OCI-LY3 (cell line): ENCODE measurements at regions not wholly inside any gene's neighbourhood (a gene's known extent, or its start where the extent isn't known, plus 50 kb on each side); places are given as distances from the start of the nearest gene placed in this dataset.

Experiments used
- H2AFZ ChIP-seq: fragments of 200-600, 300-600 bp; shearing (Covaris generic); 2 replicates; pipeline ENCODE4 v1.6.0; 2014; ENCODE audit warnings: antibody characterized with exemption, low read depth, low read length
- H3K27ac ChIP-seq: fragments of 200-600, 300-600 bp; sonication (generic); 2 replicates; pipeline ENCODE4 v1.5.1; 2014; ENCODE audit warnings: mild to moderate bottlenecking, low read length, moderate library complexity, mixed read lengths
- H3K27me3 ChIP-seq: fragments of 200-600, 300-600 bp; sonication (generic); 2 replicates; pipeline ENCODE4 v1.6.1; 2014; ENCODE audit warnings: low read depth, low read length, mixed read lengths
- H3K36me3 ChIP-seq: fragments of 200-600, 300-600 bp; sonication (generic); replicated peaks from 2 replicates; pipeline ENCODE3; 2014; ENCODE audit warnings: low read depth, low read length, mixed read lengths
- H3K4me1 ChIP-seq: fragments of 300-600, 200-600 bp; sonication (generic); 2 replicates; pipeline ENCODE4 v1.6.1; 2014; ENCODE audit warnings: low read length, mixed read lengths
- H3K4me2 ChIP-seq: fragments of 200-600, 300-600 bp; sonication (generic); 2 replicates; pipeline ENCODE4 v1.6.1; 2014; ENCODE audit warnings: low read length, mixed read lengths
- H3K4me3 ChIP-seq: fragments of 300-600, 200-600 bp; sonication (generic); 2 replicates; pipeline ENCODE4 v1.5.1; 2014; ENCODE audit warnings: antibody characterized with exemption, mild to moderate bottlenecking, low read length, moderate library complexity
- H3K79me2 ChIP-seq: fragments of 300-600, 200-600 bp; shearing (Covaris generic); 2 replicates; pipeline ENCODE4 v1.6.1; 2014; ENCODE audit warnings: mild to moderate bottlenecking, low read length, mixed read lengths
- H3K9ac ChIP-seq: fragments of 300-600, 200-600 bp; shearing (Covaris generic); 2 replicates; pipeline ENCODE4 v1.6.0; 2014; ENCODE audit warnings: mild to moderate bottlenecking, low read length, moderate library complexity
- H3K9me3 ChIP-seq: fragments of 200-600, 300-600 bp; shearing (Covaris generic); 2 replicates; pipeline ENCODE4 v1.6.1; 2014; ENCODE audit warnings: low read length, mixed read lengths; ENCODE audit not compliant: insufficient read depth
- H4K20me1 ChIP-seq: fragments of 200-600, 300-600 bp; sonication (generic); 2 replicates; pipeline ENCODE4 v1.6.1; 2016; ENCODE audit warnings: low read length, mixed read lengths; ENCODE audit not compliant: insufficient read depth
- CTCF ChIP-seq: fragments of 200-600, 300-600 bp; sonication (generic); IDR thresholded peaks from 2 replicates; pipeline ENCODE4 v1.5.1; 2014; ENCODE audit warnings: antibody characterized with exemption, low read length, low read depth
- EZH2phosphoT487 ChIP-seq: fragments of 200-600 bp; shearing (Covaris generic); IDR thresholded peaks from 2 replicates; pipeline ENCODE4 v1.6.1; 2018; ENCODE audit warnings: antibody characterized with exemption, mixed run types, low read depth

DNA sequence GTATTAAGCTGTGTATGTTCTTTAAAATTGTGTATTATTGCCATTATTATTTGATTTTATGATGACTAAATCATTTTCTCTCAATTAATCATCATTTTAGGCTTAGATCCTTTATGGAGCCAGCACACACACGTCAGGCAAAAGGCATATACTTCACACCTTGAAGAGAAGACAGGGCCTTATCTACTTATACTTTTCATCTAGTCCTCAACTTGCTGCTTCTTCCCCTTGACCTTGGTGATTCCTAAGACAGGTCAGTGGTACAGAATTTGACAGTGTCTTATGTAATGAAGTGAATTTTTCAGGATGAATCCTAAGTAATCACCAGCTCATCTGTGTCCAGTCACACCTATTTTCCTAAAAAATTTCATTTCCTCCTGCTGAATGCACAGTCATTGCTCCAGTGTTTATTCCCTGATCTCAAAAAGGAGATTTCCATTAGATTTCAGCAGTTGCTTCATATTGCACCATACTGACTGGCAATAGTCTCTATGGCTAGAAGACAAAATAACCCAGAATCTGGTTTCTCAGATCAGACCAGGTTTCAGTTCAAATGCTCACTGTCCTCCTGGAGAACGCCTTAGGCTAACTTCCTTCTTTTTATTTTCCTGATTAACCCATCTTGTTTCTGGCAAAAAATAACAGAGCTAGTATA, 235.7 kb downstream of the PTH2R start:
- H2AFZ ChIP-seq, result no peak overlapping the region
- H3K79me2 ChIP-seq, result no peaks in the 10 kb centered on the region
- H3K9ac ChIP-seq, result no peak overlapping the region
- H3K4me3 ChIP-seq, result no peak overlapping the region
- TF ChIP-seq CTCF (no peak), EZH2phosphoT487 (no peak)
- H3K27ac ChIP-seq, result no peak overlapping the region
- no peak overlapping the region for H3K4me2 ChIP-seq
- H3K36me3 ChIP-seq, result no peaks in the 10 kb centered on the region
- H3K4me1 ChIP-seq, result 0 out of 2 replicates have a peak, but pooled peaks cover 6% of the 10 kb centered on the region
- H3K27me3 ChIP-seq, result no peaks in the 10 kb centered on the region
- H3K9me3 ChIP-seq, result no peaks in the 10 kb centered on the region
- H4K20me1 ChIP-seq, result no peaks in the 10 kb centered on the region

DNA sequence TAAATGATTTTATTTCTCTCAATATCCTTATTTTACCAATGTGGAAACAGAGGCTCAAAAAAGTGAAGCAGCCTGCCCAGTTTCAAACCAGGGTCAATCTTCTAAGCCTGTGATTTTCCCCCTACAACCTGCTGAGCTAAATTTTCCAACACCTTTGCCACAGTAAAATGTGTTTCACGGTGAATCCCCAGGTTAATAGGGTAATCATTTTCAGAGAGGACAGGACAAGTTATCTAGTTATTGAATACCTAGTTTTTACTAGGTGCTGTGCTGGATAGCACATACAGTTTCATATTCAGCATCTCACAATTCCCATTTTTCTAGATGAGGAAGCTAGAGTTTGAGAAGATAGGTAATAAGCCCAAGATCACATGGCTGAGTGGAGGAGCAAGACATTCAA, 236.6 kb downstream of the PTH2R start:
- no peak overlapping the region for H3K4me3 ChIP-seq
- H2AFZ ChIP-seq, result no peak overlapping the region

DNA sequence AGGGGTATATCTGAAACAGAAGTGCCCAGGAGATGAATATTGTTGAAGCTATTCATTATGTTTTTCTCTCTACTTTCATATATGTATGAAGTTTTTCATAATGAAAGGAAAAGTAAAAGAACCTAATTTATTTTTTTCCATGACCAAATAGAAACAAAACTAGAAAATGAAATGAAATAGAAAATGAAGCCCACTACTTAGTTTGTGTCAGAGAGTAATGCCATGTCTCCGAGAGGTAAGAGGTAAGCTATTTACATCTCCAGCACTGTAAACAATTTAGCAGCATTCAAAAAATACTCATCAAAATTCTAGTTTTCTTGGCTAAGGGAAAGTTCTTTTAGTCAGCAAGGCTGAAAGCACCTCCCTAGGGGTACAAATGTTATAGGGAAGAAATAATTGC, 238.6 kb downstream of the PTH2R start:
- Histone ChIP-seq H3K4me1 (0 out of 2 replicates have a peak, but pooled peaks cover 3% of the 10 kb centered on the region), H2AFZ (no peak overlapping the region), H3K27ac (no peak overlapping the region), H3K9ac (no peak overlapping the region), H3K4me2 (no peak overlapping the region), H3K27me3 (no peaks in the 10 kb centered on the region), H3K36me3 (no peaks in the 10 kb centered on the region), H3K4me3 (no peak overlapping the region), H3K79me2 (no peaks in the 10 kb centered on the region), H3K9me3 (no peaks in the 10 kb centered on the region), H4K20me1 (no peaks in the 10 kb centered on the region)
- no peak for TF ChIP-seq CTCF
- no peak for TF ChIP-seq EZH2phosphoT487

More for the DNA sequence above, 236.6 kb downstream of the PTH2R start:
- H3K79me2 ChIP-seq, result no peaks in the 10 kb centered on the region
- TF ChIP-seq EZH2phosphoT487 (no peak), CTCF (no peak)
- H4K20me1 ChIP-seq, result no peaks in the 10 kb centered on the region
- no peaks in the 10 kb centered on the region for H3K9me3 ChIP-seq
- H3K27me3 ChIP-seq, result no peaks in the 10 kb centered on the region
- H3K4me1 ChIP-seq, result 0 out of 2 replicates have a peak, but pooled peaks cover 4% of the 10 kb centered on the region
- no peak overlapping the region for H3K27ac ChIP-seq
- H3K9ac ChIP-seq, result no peak overlapping the region
- H3K4me2 ChIP-seq, result no peak overlapping the region
- H3K36me3 ChIP-seq, result no peaks in the 10 kb centered on the region

- Histone ChIP-seq H3K4me2 (no peak overlapping the region), H3K27me3 (no peaks in the 10 kb centered on the region), H3K27ac (no peak overlapping the region), H4K20me1 (no peaks in the 10 kb centered on the region), H2AFZ (no peak overlapping the region), H3K9me3 (no peaks in the 10 kb centered on the region), H3K4me3 (no peak overlapping the region), H3K9ac (no peak overlapping the region), H3K4me1 (0 out of 2 replicates have a peak, but pooled peaks cover 3% of the 10 kb centered on the region), H3K36me3 (no peaks in the 10 kb centered on the region), H3K79me2 (no peaks in the 10 kb centered on the region)
- TF ChIP-seq EZH2phosphoT487, result no peak
- TF ChIP-seq CTCF, result no peak
These were observed 241.8 kb downstream of the PTH2R start for GRCh38 chr2:208648368-208648767.
